ENCODE measurements at regions not wholly inside any gene's neighbourhood (a gene's known extent, or its start where the extent isn't known, plus 50 kb on each side); places are given as distances from the start of the nearest gene placed in this dataset.

- no peak for TF ChIP-seq HIC2 (CRISPR knock-in tag; IDR thresholded peaks at IDR 0.05; ENCODE audit: low read depth)
- TF ChIP-seq FOXA1 (IDR thresholded peaks at IDR 0.05): peak; percentile 53; the same call in 1 of the 2 replicates
- TF ChIP-seq FOXA1 (CRISPR knock-in tag; IDR thresholded peaks at IDR 0.05): peak; percentile 83
- TF ChIP-seq ZNF766 (CRISPR knock-in tag; IDR thresholded peaks at IDR 0.05; ENCODE audit: borderline replicate concordance): no peak
- no peak for TF ChIP-seq THAP7 (CRISPR knock-in tag; IDR thresholded peaks at IDR 0.05)
- TF ChIP-seq FOXP1 (IDR thresholded peaks at IDR 0.05): no peak
- no peak; the same call in 1 of the 2 replicates for TF ChIP-seq FOXP1 (CRISPR knock-in tag; IDR thresholded peaks at IDR 0.05)
- TF ChIP-seq ZNF318 (CRISPR knock-in tag; IDR thresholded peaks at IDR 0.05): no peak
- TF ChIP-seq TCF7 (IDR thresholded peaks at IDR 0.05; ENCODE audit: low read depth): peak; percentile 95
- peak; percentile 58 for TF ChIP-seq RARA (CRISPR knock-in tag; IDR thresholded peaks at IDR 0.05)
- no peak for TF ChIP-seq ZIK1 (CRISPR knock-in tag; IDR thresholded peaks at IDR 0.05; ENCODE audit: borderline replicate concordance, low read depth)
- TF ChIP-seq PAXIP1 (CRISPR knock-in tag; conservative IDR thresholded peaks at IDR 0.05): peak; percentile 57; the same call in 1 of the 2 replicates
- no peak for TF ChIP-seq ZSCAN22 (CRISPR knock-in tag; IDR thresholded peaks at IDR 0.05)
- no peak for TF ChIP-seq TOPORS (CRISPR knock-in tag; IDR thresholded peaks at IDR 0.05)
These were observed 83.3 kb upstream of the AKIRIN2 start (continued) for GRCh38 chr6:87785229-87785862.
